AG10803 (cell line): ENCODE measurements at regions not wholly inside any gene's neighbourhood (a gene's known extent, or its start where the extent isn't known, plus 50 kb on each side); places are given as distances from the start of the nearest gene placed in this dataset.
"Not testable (repeated sequence)": the region's sequence is repeated elsewhere in the genome, so short reads cannot be mapped to it uniquely, and the experiment has no call there.

Source experiments
- DNase-seq: peaks from one replicate; pipeline ENCODE4 v3.0.0; 2010; ENCODE audit warnings: low read depth
- H3K4me3 ChIP-seq: 2 replicates; pipeline ENCODE4 v1.5.1; 2011; ENCODE audit warnings: mild to moderate bottlenecking, low read length, control low read depth
- TF ChIP-seq, protein P1 (sequence below): conservative IDR thresholded peaks from 2 replicates; pipeline ENCODE4 v1.5.1; 2011; ENCODE audit warnings: mild to moderate bottlenecking, low read length, control low read depth, inconsistent platforms

DNA sequence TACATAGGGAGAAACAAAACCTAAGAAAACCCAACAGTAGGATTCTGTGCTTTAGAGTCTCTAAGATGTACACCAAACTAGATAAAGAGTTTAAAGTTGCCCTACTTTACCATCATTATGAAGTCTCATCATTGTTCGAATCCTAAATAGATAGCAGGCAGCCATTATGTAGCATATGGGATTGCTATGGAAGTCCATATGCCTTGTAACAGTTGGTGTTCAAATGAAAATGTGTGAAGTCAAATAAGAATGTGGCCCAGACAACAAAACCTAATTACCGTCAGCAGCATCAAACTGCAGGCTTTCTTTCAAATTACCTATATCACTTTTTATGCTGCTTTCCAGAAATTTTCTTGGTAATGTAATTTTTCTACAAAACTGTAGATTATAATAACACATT is 1380.1 kb downstream of the GRIK2 start:
- H3K4me3 ChIP-seq, result no peak overlapping the region
- TF ChIP-seq, protein P1, sequence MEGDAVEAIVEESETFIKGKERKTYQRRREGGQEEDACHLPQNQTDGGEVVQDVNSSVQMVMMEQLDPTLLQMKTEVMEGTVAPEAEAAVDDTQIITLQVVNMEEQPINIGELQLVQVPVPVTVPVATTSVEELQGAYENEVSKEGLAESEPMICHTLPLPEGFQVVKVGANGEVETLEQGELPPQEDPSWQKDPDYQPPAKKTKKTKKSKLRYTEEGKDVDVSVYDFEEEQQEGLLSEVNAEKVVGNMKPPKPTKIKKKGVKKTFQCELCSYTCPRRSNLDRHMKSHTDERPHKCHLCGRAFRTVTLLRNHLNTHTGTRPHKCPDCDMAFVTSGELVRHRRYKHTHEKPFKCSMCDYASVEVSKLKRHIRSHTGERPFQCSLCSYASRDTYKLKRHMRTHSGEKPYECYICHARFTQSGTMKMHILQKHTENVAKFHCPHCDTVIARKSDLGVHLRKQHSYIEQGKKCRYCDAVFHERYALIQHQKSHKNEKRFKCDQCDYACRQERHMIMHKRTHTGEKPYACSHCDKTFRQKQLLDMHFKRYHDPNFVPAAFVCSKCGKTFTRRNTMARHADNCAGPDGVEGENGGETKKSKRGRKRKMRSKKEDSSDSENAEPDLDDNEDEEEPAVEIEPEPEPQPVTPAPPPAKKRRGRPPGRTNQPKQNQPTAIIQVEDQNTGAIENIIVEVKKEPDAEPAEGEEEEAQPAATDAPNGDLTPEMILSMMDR, result no peak

DNA sequence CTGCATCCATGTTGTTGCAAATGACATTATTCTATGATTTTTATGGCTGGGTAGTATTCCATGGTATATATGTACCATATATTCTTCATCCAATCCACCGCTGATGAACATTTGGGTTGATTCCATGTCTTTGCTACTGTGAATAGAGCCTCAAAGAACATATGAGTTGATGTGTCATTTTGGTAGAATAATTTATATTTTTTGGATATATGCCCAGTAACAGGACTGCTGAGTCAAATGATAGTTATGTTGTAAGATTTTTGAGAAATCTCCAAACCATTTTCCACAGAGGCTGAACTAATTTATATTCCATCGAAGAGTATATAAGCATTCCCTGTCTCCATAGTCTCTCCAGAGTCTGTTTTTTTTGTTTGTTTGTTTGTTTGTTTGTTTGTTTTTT is 1373.5 kb downstream of the GRIK2 start:
- TF ChIP-seq, protein P1, result no peak
- DNase-seq, result no peak

More for the DNA sequence above, 1380.1 kb downstream of the GRIK2 start:
- no peak for DNase-seq

DNA sequence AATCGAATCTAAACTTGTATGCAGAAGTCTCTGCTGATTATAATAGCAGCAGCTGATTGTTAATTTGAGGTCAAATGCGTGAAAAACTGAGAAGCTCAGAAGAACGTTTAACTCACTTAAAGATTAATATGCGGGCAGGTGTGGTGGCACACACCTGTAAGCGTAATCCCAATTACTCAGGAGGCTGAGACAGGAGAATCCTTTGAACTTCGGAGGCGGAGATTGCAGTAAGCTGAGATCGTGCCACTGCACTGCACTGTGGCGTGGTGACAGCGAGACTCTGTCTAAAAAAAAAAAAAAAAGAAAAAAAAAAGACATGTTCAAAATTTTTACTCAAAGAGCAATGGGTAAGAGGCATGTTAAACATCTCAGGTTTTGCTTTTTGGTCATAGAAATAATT is 1370.8 kb downstream of the GRIK2 start:
- TF ChIP-seq, protein P1, result no peak
- no peak overlapping the region for H3K4me3 ChIP-seq
- no peak for DNase-seq

More for the DNA sequence above, 1373.5 kb downstream of the GRIK2 start:
- H3K4me3 ChIP-seq, result no peak overlapping the region

DNA sequence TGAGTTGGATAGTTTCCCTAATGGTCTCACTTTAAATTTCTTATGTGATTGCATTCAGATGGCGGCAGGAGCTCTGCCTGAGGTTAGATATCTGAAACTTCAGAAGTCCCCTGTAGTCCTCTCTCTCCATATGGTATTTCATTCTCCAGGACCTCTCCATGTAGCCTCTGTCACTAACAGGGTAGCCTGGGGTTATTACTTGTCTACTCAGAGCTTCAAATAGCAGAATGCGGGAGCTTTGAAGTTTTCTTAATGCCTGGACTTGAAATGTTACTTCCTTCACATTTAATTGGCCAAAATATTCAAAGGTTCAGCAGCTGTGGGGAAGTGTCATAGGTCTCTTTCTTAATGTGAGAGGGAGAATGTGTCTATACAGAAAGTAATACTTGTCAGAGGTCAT is 1370.4 kb downstream of the GRIK2 start:
- TF ChIP-seq, protein P1, result no peak
- H3K4me3 ChIP-seq, result no peak overlapping the region
- DNase-seq, result no peak

DNA sequence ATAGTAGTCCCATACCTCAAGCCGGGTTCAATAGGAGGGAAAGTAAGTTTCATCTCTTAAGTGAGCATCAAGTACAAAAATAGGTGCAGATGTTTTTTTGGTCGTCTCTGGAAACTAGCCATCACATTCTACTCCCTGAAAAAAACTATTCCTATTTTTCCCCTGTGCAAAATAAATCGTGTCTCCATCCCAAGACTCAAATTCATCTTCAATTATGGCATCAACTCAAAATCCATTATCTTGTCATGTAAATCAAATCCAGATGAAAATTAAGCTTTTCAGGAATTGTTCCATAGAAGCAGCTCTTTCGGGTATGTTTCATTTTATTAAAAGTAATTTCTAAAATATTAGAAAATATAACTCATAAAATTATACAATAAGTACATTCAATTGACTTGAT is 1368.4 kb downstream of the GRIK2 start:
- TF ChIP-seq, protein P1, result no peak
- DNase-seq, result no peak
- no peak overlapping the region for H3K4me3 ChIP-seq

DNA sequence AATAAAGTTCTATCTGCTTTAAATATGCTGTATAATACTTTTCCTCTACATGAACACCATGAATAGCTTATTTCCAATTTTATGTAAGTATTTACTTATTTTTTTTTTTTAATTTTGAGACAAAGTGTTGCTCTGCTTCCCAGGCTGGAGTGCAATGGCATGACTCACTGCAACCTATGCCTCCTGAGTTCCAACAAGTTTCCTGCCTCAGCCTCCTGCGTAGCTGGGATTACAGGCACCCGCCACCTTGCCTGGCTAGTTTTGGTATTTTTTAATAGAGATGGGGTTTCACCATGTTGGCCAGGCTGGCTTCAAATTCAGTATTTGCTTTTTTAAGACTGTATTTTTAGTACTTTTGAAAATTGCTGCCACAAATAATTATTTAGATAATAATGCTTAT is 1365.9 kb downstream of the GRIK2 start:
- no peak overlapping the region for H3K4me3 ChIP-seq
- TF ChIP-seq, protein P1, result no peak

DNA sequence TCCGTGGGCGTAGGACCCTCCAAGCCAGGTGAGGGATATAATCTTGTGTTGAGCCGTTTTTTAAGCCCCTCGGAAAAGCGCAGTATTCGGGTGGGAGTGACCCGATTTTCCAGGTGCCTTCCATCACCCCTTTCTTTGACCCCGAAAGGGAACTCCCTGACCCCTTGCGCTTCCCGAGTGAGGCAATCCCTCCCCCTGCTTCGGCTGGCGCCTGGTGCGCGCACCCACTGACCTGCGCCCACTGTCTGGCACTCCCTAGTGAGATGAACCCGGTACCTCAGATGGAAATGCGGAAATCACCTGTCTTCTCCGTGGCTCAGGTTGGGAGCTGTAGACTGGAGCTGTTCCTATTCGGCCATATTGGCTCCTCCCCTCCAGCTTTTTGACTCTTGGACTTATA is 1365.0 kb downstream of the GRIK2 start:
- DNase-seq, H3K4me3 ChIP-seq: not testable (repeated sequence)

More for the DNA sequence above, 1365.9 kb downstream of the GRIK2 start:
- DNase-seq, result no peak

DNA sequence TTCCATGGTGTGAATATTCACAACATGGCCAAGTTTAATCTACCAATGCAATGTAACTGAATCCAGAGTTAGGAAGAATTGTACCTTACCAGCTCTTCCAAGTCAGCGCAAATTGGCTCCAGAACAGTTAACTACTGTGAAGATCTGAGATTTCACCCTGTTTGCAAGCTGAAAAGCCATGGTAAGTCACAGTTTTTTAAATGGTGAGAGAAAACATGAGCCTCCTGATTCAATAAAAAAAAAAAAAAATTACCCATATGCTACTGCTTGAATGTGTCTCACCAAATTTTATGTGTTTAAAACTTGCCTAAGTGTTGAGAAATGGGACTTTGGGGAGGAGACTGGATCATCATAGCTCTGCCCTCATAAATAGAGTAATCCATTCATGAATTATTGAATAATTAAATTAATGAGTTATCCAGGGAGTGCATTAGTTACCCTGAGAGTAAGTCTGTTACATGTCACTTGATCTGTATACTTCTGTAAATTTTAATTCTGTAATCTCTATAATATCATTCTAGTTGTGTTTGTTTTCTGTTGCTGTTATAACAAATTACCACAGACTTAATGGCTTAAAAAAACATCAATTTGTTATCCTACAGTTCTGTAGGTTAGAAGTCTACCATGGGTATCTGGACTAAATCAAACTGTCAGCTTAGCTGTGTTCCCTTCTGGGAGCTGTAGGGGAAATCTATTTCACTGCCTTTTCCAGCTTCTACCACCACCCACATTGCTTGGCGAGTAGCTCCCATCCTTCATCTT is 1355.9 kb downstream of the GRIK2 start:
- TF ChIP-seq, protein P1, result no peak
- no peak for DNase-seq
- H3K4me3 ChIP-seq, result no peak overlapping the region
